CD4-positive, alpha-beta T cell treated with Interleukin-12 subunit alpha and Interleukin-12 subunit beta, for 1 hour (primary cell): ENCODE measurements at regions not wholly inside any gene's neighbourhood (a gene's known extent, or its start where the extent isn't known, plus 50 kb on each side); places are given as distances from the start of the nearest gene placed in this dataset.

Experiments
- DNase-seq: peaks from one replicate; pipeline ENCODE4 v3.0.0-alpha.2; 2020

DNA sequence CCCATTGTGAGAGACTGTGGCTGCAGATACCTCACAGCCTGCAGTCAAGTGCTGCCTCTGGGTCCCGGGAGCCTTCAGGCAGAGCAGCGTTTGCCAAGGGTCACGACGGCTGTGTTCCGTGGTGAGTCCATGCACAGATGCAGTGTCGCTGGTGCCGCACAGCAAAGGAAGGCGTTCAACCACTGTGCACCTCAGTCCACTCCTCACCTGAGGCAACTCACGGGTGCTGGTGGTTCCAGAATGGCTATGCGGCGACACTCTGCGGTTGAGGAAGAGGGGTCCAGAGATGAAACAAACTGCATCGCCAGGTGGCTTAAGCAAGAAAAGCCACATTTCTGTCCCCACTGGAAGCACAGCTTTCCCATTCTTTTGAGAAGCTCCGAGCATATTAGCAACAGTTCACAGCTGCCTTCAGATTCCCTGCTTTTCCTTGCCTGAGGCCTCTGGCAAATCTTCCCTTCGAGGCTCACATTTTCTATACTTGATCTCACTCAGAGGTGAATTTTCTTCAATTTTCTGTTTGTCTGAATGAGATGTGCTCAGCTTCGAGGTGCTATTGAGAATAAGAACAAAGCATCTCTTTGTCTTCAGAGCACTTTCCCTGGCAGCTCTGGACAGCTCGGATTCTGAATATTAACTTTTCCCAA, 208.8 kb upstream of the TWIST2 start:
- DNase-seq = no peak

DNA sequence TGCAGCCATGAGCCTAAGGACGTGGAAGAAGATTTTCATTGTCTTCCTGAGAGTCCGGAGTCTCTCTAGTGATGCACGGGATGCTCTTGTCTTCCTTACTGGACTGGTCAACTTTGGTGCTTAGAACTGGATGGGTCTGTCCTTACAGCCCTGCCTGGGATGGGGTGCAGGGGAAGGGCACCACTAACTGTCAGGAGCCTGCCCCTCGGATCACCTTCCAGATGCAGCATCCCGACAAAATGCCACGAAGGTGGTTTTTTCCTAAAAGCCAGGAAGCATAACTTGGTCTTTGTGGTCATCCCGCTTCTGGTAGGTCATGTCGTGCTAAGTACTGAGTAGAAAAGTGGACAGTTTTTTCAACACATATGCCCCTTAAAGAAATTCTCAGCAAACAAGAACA, 207.4 kb upstream of the TWIST2 start:
- no peak for DNase-seq

DNA sequence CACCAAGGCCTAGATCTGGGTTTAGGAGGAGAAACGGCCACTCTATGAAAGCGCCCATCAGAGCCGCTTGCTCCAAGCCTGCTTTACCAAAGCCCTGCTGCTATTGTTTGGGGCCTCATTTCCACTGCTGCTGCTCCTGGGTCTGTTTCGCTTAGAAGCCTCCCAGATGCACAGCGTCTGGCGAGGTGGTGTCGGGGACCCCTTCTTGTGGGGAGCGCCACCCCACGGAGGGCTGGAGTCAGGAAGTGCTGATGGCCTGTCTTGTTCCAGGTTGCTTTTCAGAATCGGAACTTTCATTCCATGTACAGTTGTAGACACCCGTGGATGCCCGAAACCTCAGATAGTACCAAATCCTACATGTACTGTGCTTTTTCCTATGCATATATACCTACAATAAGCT, 204.9 kb upstream of the TWIST2 start:
- no peak for DNase-seq

DNA sequence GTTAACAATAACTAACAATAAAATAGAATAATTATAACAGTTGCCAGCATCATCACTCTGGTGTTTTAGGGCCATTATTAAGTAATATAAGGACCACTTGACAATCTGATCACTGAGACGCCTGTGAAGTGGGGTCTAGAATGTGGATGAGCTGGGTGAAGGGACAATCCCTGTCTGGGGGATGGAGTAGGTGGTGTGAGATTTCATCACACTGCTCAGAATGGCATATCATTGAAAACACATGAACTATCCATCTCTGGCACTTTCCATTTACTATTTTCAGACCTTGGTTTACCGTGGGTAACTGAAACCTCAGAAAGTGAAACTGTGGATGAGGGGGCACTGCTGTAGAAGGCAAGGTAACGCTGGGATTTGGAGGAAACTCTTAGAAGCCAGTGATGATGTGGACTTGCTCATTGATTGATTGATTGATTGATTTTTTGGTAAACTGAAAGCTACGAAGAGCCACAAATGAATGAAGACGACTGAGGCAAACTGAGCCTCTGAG, 204.4 kb upstream of the TWIST2 start:
- DNase-seq = no peak

DNA sequence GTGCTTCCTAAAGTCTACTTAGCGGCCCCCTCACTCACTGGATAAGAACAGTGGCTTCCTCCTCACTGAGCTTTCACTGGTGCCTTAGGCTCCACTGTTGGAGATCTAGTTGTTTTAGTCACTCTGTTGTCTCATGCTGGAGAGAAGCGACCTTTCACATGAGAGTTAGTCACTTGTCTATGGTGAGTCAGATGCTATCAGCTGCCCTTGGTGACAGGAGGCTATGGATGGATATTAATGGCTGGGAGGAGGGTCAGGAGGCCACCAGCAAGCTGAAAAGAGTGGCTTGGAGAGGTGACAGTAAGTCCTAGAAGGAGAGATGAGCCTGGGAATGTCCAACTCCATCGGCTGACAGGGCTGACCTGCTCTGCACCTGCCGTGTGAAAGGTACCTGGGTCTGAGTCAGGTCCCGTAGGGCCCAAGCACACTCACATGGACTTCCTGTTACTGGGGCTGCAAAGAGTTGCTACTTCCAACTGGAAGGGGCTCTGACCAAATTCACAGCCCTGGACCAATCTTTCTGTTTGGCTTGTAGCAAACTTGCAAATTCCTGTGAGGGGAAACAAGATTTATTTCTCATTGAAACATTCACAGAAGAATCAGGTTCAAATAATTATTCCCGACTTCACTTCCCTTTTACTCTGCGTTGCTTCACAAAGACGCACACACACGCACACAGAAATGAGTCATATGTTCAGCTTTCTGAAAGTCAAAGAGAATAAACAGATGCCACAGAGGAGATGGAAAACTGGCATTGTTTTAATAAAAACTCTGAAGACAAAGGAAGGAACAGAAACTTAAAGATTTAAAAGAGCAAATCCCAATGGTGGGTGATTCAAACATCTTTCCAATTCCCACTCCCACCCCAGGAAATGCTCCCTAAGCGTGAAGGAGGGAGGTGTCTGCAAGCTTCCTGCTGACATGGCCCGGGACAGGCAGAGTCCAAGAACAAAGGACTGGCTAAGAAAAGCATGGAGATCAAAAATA, 203.5 kb upstream of the TWIST2 start:
- no peak for DNase-seq

DNA sequence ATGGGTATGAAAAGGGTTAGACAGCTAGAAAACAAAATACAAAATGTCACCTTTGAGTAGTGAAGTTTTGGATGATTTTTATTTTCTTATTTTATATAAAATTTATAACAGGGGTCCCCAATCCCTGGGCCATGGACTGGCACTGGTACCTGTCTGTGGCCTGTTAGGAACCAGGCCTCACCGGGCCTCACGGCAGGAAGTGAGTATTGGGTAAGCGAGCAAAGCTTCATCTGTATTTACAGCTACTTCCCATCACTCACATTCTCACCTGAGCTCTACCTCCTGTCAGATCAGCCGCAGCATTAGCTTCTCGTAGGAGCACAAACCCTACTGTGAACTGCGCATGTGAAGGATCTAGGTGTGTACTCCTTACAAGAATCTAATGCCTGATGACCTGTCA, 202.8 kb upstream of the TWIST2 start:
- DNase-seq = no peak

DNA sequence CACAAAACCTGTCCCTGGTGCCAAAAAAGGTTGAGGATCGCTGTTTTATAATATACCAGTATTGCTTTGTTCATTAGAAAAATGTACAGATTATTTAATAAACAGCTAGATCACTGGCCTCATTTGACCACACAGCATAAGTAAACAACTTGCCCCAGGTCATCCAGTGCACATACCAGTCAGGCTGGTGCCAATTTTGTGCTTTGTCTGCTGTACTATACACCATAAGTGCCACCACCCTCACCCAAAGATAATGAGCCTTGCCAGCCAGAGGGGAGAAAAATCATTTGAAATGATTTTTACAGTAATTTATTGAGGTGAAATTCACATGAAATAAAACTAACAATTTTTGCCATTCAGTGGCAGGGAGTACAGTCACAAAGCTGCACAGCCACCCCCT, 202.2 kb upstream of the TWIST2 start:
- no peak for DNase-seq

DNA sequence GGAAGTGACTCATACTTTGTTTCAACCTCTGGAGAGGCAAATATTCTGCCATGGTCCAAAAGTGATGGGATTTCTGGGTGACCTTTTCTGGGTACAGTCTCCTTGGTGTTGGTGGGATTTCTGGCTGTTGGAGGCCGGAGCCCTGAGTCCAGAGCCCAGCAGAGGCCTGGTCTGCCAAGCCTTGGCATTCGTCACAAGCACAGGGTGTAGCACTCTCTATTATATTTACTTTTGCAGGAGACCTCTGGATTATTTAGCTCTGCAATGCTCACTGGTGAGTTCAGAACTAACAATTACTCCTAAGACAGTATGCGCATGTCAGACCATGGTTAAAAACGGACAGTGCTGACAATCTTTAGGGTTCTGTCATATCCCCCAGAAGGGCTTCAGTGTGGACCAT, 201.6 kb upstream of the TWIST2 start:
- DNase-seq = no peak

DNA sequence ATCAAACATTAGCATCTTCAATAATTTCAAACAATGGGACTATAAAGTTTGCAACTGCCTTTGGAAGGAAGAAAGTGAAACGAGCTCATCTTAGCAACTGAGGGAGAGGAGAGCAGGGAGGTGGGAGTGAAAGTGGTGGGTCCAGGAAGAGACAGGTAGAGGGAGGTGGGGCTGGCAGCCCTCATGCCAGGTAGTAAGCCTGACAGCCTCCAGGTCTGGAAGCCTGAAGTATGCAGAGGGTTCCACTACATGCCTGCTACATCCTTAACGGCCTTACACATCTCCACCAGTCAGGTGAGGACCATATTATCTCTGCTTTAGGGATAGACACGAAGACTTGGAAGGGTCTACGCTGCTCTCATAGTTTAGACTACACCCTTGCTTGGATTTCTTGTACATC, 201.1 kb upstream of the TWIST2 start:
- DNase-seq = no peak

DNA sequence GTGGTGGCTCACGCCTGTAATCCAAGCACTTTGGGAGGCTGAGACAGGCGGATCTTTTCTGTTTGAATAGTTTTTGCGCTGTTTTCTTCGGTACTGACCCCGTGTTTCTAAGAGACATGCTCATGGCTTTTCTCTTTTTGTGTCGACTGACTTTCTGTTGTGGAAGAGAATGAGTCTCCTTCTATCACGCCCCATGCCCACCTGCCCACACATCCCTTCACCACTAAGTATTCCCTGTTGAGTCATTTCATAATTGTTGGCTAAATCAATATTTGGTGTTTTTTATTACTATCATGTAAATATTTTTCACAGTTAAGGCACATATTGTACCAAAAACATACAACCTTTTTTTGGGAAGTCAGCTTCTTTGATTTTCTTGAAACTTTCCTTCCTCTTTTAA, 198.8 kb upstream of the TWIST2 start:
- DNase-seq = no peak

DNA sequence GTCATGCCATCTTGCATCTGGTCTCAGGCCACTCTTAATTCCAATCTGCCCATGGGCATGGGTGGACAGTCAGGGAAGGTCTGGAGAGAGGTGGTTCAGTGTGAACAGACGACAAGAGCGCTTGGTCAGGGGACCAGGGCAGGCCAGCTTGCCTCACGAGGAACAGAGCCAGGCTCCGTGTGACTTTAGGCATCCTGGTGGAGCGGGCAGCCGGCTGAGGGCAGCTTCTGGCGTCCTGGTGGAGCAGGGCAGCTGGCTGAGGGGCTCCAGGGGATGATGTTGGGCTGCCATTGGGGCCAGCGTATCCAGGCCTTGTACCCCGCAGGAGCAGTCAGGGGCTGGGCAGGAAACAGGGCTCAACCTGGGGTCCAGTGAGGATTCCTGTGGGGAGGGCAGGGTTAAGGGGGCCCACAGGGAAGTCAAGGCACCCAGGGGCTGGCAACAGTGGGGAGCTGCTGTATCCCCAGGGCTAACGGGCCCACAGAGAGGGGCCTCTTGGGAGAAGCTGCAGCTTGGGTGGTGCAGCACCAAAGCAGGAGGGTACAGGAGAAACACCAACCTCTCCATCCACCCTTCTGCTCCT, 197.9 kb upstream of the TWIST2 start:
- no peak for DNase-seq

DNA sequence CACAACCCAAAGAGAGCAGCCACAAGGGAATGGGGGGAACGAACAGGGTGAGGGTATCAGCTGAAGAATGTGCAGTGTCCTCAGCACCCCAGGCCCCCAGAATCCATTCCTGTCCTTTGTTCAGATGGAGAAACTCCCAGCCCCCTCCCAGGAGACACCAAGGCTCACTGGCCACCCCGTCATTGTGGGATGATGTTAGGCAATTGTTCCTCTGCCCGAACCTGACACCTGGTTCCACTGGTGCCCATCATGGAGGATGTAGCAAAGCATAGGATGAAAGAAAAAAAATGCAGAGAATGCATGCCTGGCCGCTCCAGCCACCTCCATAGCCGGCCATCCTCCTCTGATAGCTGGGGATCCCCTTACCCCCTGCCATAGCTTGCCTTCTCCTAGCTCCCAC, 197.3 kb upstream of the TWIST2 start:
- DNase-seq = no peak

DNA sequence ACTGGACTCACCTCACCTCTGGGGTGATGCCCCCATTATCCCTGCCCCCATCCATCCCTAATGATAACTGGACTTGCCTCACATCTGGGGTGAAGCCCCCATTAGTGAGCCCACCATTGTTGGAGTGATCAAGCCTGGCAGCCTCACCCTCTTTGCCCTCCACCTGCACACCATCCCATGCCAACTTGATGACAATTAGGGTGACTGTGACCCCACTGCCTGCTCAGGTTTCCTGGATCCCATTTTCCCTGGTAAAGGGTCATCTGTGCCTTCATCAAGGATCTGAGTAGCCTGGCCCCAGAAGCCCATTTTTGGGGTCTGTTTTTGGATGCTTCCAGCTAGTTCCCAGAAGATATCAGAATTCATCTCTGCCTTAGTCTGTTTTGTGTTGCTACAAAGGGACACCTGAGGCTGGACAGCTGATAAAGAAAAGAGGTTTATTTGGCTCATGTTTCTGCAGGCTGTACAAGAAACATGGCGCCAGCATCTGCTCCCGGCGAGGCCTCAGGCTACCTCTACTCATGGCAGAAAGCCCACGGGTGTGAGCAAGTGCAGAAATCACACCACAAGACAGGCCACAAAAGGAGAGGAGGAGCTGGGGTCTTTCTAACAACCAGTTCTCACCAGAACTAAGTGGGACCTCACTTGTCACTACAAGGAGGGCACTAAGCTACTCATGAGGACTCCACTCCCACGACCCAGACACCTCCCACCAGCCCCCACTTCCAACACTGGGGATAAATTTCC, 196.4 kb upstream of the TWIST2 start:
- no peak for DNase-seq

DNA sequence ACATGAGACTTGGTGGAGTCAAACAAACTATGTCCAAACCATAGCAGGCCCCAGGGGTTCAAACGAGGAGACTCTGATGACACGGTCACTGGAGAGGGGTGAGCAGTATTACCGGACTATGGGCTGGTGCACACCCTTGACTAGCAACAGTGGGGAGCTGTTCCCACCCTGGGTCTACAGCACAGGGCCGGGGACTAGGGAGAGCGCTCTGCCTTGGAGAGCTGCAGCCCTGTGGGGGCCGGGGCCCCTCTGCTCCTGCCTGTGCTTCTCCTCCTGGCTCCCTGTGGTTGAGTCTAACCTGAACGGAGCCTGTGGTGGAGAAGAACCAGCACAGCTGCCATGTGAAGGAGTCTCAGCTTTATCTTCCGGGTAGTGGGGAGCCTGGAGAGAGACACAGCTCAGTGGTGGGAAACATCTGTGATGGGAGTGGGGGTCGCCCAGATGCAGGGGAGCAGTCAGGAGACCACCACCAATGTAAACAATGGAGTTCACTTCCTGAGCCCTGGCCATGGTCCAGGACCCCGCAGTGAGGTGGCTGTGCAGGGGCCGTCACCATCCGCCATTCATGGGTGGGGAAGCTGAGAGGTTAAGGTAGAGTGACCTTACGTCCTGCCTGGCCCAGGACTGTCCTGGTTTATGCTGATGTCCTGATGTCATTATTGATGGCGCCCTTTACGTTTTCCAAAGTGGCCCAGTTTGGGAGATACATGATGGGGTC, 195.7 kb upstream of the TWIST2 start:
- DNase-seq = no peak

DNA sequence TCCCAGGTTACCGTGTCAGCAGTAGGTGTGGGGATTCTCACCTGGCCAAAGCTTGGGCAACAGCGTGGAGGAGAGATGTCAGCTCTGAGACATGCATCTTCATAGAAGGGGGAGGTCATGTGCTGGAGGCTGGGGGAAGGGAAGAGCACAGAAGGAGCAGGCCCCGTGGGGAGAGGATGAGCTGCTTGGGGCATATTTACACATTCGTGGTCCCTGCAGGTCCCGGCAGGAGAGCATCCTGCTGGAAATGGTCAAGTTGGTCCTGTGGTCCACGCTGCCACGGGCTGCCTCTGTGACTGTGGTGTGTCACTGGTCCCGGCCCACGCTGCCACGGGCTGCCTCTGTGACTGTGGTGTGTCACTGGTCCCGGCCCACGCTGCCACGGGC, 195.1 kb upstream of the TWIST2 start:
- DNase-seq = no peak

DNA sequence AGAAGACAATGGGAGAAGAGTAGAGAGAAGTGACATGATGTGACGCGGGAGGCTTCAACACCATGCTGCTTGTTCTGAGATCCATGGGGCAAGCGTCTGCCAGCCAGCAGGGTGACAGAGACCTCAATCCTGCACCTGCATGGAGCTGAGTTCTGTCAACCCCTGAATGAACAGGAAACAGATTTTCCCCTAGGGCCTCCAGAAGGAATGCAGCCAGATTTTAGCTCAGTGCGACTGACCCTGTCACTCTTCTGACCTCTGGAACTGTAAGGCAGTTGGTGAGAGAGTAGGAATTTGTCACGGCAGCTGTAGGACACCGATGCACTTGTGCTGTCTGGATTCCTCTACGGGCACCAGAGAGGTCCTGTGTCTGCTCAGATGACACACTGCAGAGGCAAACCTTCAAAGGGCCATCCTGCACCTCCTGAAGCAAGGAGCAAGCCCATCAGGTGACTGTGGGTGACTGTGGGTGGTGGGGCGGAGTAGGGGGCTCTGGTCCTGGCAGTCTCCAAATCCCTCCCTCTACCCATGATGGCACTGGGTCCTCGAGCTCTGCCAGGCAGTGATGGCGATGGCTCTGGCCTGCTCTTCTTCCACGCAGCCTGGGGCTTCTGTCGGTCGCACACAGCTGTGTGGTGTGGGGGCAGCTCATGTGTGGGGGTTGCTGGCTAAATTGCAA, 194.3 kb upstream of the TWIST2 start:
- no peak for DNase-seq

DNA sequence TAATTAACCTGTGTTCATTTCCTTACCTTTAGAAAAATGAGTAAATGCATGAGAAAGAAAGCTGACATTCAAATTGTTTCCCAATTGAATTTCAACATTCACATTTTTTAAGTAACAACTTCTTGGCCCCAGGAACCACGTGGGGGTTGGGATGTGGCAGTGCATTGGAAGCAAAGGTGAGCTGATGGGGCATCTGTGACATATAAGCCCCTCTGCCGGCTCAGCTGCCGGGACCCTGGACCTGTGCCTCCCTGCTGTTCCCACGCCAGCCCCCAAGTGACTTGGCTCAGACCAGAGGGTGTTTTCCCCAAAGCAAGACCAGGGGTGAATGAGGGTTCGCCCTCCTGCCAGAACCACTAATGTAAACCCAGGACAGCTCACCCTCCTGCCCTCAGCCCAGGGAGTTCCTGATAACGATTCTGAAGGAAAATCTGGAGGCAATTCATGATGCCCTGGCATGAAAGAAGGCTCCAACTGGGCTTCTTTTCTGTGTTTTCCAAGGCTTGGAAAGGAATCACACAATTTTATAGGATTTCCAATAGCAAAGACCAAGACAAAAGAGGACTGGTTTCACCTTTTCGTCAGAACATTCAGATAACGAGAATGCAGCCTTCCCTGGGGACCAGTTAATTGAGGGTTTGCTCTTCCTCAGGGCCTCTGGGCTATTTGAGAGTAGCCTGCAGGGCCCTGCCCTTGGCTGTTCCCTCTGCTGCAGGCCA, 193.2 kb upstream of the TWIST2 start:
- no peak for DNase-seq

DNA sequence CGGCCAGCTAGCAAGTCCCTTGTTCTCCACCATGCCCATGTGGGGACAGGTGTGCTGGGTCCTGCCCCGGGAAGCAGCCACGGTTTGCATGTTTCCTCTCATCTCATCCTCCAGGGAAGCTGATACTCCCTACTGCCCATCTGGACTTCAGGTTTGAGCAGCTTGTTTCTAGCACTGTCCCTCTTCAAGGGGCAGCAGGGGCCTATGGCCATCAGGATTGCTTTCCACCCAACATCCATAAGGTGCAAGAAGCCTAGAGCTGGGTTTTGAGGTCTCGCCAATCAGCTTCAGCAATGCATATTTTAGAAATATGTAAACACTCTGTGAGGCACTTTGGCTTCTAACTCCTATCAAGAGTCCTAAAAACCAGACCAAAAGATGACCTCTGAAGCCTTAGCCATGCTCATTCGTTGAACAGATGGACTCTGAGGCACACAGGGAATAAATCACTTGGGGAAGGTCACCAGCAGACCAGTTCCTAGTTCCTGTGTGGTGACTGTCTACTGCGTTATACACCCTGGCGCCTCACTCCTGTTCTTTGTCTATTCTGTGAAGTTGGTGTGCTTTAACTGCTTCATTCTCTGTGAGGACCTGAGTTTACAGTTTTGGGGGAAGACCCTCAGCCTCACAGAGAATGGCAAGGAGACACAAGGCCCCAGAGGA, 192.6 kb upstream of the TWIST2 start:
- DNase-seq = no peak

DNA sequence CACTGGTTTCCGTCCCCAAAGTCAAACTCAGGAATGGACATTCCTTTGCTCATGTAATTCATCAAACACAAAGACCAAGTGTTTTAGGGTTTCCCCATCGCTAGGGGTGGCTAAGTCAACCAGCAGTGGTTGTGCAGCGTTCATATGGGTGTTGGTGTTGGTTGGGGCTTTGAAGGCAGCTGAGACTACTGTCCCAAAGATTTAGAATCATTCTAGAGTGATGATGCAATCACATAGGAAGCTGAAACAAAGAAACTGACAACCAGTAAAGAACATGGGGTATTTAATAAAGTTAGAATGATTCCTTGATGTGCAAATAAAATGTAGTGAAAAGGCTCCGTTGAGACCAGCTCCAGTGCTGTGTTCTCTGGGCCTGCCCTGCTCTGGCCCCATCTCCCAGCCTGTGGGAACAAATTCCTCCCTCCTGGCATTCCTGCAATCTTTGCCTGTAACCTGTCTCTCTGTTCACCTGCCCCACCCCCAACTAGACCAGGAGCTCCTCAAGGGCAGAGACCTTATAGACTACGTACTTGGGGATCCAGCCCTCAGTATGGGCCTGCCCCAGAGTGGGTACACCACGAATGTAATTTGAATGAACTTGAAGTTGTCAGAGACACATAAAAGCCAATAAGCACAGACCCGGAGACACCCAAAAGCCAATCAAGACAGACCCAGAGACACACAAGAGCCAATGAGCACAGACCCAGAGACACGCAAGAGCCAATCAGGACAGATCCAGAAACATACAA, 191.7 kb upstream of the TWIST2 start:
- no peak for DNase-seq
